Neuronal stem cell (in vitro differentiated cells): ENCODE measurements at regions not wholly inside any gene's neighbourhood (a gene's known extent, or its start where the extent isn't known, plus 50 kb on each side); places are given as distances from the start of the nearest gene placed in this dataset.

Experiments
- DNase-seq: peaks from one replicate; pipeline ENCODE4 v3.0.0-alpha.2; 2013; ENCODE audit warnings: low spot score
- H2AFZ ChIP-seq: one replicate; pipeline ENCODE4 v1.6.1; 2013; ENCODE audit warnings: mild to moderate bottlenecking, low read length, inconsistent platforms
- H2AK5ac ChIP-seq: 2 replicates; pipeline ENCODE4 v1.6.1; 2013; ENCODE audit warnings: low read depth, mild to moderate bottlenecking, inconsistent platforms, low read length, moderate library complexity, mixed read lengths
- H2BK120ac ChIP-seq: 2 replicates; pipeline ENCODE4 v1.6.1; 2013; ENCODE audit warnings: low read depth, mild to moderate bottlenecking, inconsistent platforms, low read length, moderate library complexity, mixed read lengths
- H2BK12ac ChIP-seq: one replicate; pipeline ENCODE4 v1.6.1; 2013; ENCODE audit warnings: low read length, inconsistent platforms
- H2BK15ac ChIP-seq: 2 replicates; pipeline ENCODE4 v1.6.1; 2013; ENCODE audit warnings: mild to moderate bottlenecking, low read length, inconsistent platforms, mixed read lengths
- H2BK5ac ChIP-seq: one replicate; pipeline ENCODE4 v1.6.1; 2013; ENCODE audit warnings: inconsistent platforms, mild to moderate bottlenecking, low read length, moderate library complexity
- H3K14ac ChIP-seq: one replicate; pipeline ENCODE4 v1.6.1; 2013; ENCODE audit warnings: low read length, inconsistent platforms
- H3K18ac ChIP-seq: 2 replicates; pipeline ENCODE4 v1.6.1; 2013; ENCODE audit warnings: low read length, inconsistent platforms
- H3K23ac ChIP-seq: 2 replicates; pipeline ENCODE4 v1.6.1; 2013; ENCODE audit warnings: low read depth, mild to moderate bottlenecking, mixed read lengths, low read length, inconsistent platforms; ENCODE audit not compliant: poor library complexity
- H3K27ac ChIP-seq: replicated peaks from 3 replicates; pipeline ENCODE4 v1.5.1; 2013; ENCODE audit warnings: low read length, inconsistent platforms
- H3K27me3 ChIP-seq, 3 experiments: 2 replicates each; pipeline ENCODE4 v1.6.1; 2013; ENCODE audit warnings: low read length in 3 of 3, mild to moderate bottlenecking in 2 of 3, inconsistent platforms in 1 of 3, low read depth in 1 of 3, mixed read lengths in 1 of 3, moderate library complexity in 1 of 3; ENCODE audit not compliant: control insufficient read depth in 3 of 3, insufficient read depth in 3 of 3
- H3K36me3 ChIP-seq, 2 donors: replicated peaks in 1 of 2; 2 replicates each; pipeline ENCODE4 v1.6.1; 2013; ENCODE audit warnings: low read length in 2 of 2; ENCODE audit not compliant: control insufficient read depth in 2 of 2, insufficient read depth in 2 of 2
- H3K4ac ChIP-seq: 2 replicates; pipeline ENCODE4 v1.6.1; 2013; ENCODE audit warnings: inconsistent platforms, mild to moderate bottlenecking, low read length, moderate library complexity
- H3K4me1 ChIP-seq, 2 donors: 1 replicate in 1 of 2; 2 replicates in 1 of 2; pipeline ENCODE4 v1.6.1; 2013; ENCODE audit warnings: low read length in 2 of 2, low read depth in 1 of 2; ENCODE audit not compliant: control insufficient read depth in 2 of 2, insufficient read depth in 1 of 2
- H3K4me2 ChIP-seq: one replicate; pipeline ENCODE4 v1.6.1; 2013; ENCODE audit warnings: mild to moderate bottlenecking, low read length, inconsistent platforms; ENCODE audit not compliant: insufficient read depth, poor library complexity, severe bottlenecking
- H3K4me3 ChIP-seq, 2 donors: 2 replicates each; pipeline ENCODE4 v1.5.1; 2013; ENCODE audit warnings: low read length in 2 of 2, mild to moderate bottlenecking in 2 of 2, inconsistent platforms in 1 of 2, moderate library complexity in 1 of 2
- H3K79me1 ChIP-seq: one replicate; pipeline ENCODE4 v1.6.1; 2013; ENCODE audit warnings: low read depth, mild to moderate bottlenecking, inconsistent platforms, low read length, moderate library complexity
- H3K9ac ChIP-seq: one replicate; pipeline ENCODE4 v1.6.1; 2013; ENCODE audit warnings: mild to moderate bottlenecking, low read depth, low read length, inconsistent platforms; ENCODE audit not compliant: poor library complexity
- H3K9me3 ChIP-seq, 2 donors: replicated peaks in 1 of 2; 2 replicates each; pipeline versions ENCODE3 to v1.6.1; 2013; ENCODE audit warnings: low read length in 2 of 2, mild to moderate bottlenecking in 2 of 2, inconsistent platforms in 1 of 2, low read depth in 1 of 2, mixed read lengths in 1 of 2, moderate library complexity in 1 of 2; ENCODE audit not compliant: control insufficient read depth in 2 of 2, insufficient read depth in 1 of 2
- H4K8ac ChIP-seq: one replicate; pipeline ENCODE4 v1.6.1; 2013; ENCODE audit warnings: low read depth, mild to moderate bottlenecking, inconsistent platforms, low read length, moderate library complexity
- H4K91ac ChIP-seq: one replicate; pipeline ENCODE4 v1.6.1; 2013; ENCODE audit warnings: low read length, low read depth, mild to moderate bottlenecking, inconsistent platforms; ENCODE audit not compliant: poor library complexity
- WGBS, 2 donors: extraction: QIAGEN DNeasy Blood & Tissue Kit; methylation state at CpG; one replicate each; pipeline ENCODE4 v1.1.7; 2013; ENCODE audit warnings: missing lambda C conversion rate in 2 of 2, mixed read lengths in 1 of 2; ENCODE audit not compliant: insufficient read length in 2 of 2, insufficient replicate concordance in 1 of 2; ENCODE audit errors: extremely low coverage in 2 of 2; 5-methylcytosine and 5-hydroxymethylcytosine counted together

- Histone ChIP-seq H3K27me3 (no peaks in the 10 kb centered on the region), H3K4me2 (no peak overlapping the region), H2BK15ac (no peak overlapping the region), H3K79me1 (no peaks in the 10 kb centered on the region), H3K23ac (no peak overlapping the region), H4K8ac (no peak overlapping the region), H3K4ac (no peak overlapping the region), H3K9ac (no peak overlapping the region), H3K18ac (no peak overlapping the region), H3K4me3 (no peak overlapping the region), H2BK5ac (no peak overlapping the region), H2BK120ac (no peak overlapping the region), H3K9me3 (peaks cover 0 to 9% of the 10 kb centered on the region in 2 donors), H3K36me3 (no peaks in the 10 kb centered on the region), H2AFZ (no peak overlapping the region), H3K14ac (no peak overlapping the region), H3K4me1 (no peaks in the 10 kb centered on the region), H3K27ac (no peak overlapping the region), H2AK5ac (no peak overlapping the region), H4K91ac (no peak overlapping the region), H2BK12ac (no peak overlapping the region)
- no peak for DNase-seq
- no CpG with 5 or more reads among the region's 2 CpGs for WGBS, 2 donors
Observed at GRCh38 chr15:94064676-94065313, 166.6 kb upstream of the MCTP2 start.

GRCh38 chr15:94061041-94061440 is 170.3 kb upstream of the MCTP2 start:
- Histone ChIP-seq H3K14ac (no peak overlapping the region), H3K9ac (no peak overlapping the region), H3K9me3 (no peaks in the 10 kb centered on the region), H3K27me3 (no peaks in the 10 kb centered on the region), H3K4me3 (no peak overlapping the region), H2AFZ (no peak overlapping the region), H2BK120ac (no peak overlapping the region), H3K18ac (no peak overlapping the region), H3K36me3 (no peaks in the 10 kb centered on the region), H2BK15ac (no peak overlapping the region), H4K8ac (no peak overlapping the region), H2AK5ac (no peak overlapping the region), H3K4me1 (peaks cover 0 to 7% of the 10 kb centered on the region in 2 donors), H2BK12ac (no peak overlapping the region), H3K23ac (no peak overlapping the region), H3K4me2 (no peak overlapping the region), H3K27ac (no peak overlapping the region), H3K79me1 (no peaks in the 10 kb centered on the region), H3K4ac (no peak overlapping the region), H2BK5ac (no peak overlapping the region), H4K91ac (no peak overlapping the region)
- WGBS, 2 donors = no CpG with 5 or more reads among the region's 3 CpGs
- DNase-seq = no peak

- Histone ChIP-seq H3K36me3 (no peaks in the 10 kb centered on the region), H4K8ac (no peak overlapping the region), H3K18ac (no peak overlapping the region), H3K4me1 (peaks cover 0 to 7% of the 10 kb centered on the region in 2 donors), H3K4me3 (no peak overlapping the region), H3K23ac (no peak overlapping the region), H2BK120ac (no peak overlapping the region), H2BK15ac (no peak overlapping the region), H2BK12ac (no peak overlapping the region), H3K14ac (no peak overlapping the region), H2AFZ (no peak overlapping the region), H3K27me3 (no peaks in the 10 kb centered on the region), H3K4ac (no peak overlapping the region), H2BK5ac (no peak overlapping the region), H3K9ac (no peak overlapping the region), H2AK5ac (no peak overlapping the region), H3K9me3 (no peaks in the 10 kb centered on the region), H4K91ac (no peak overlapping the region), H3K4me2 (no peak overlapping the region), H3K27ac (no peak overlapping the region), H3K79me1 (no peaks in the 10 kb centered on the region)
- DNase-seq = no peak
- no CpG with 5 or more reads among the region's 3 CpGs for WGBS, 2 donors
Observed at GRCh38 chr15:94059013-94059587, 172.3 kb upstream of the MCTP2 start.

GRCh38 chr15:94057305-94057704 is 174.1 kb upstream of the MCTP2 start:
- Histone ChIP-seq H4K91ac (no peak overlapping the region), H3K4me1 (peaks cover 5 to 13% of the 10 kb centered on the region in 2 donors), H3K23ac (no peak overlapping the region), H3K79me1 (no peaks in the 10 kb centered on the region), H3K9me3 (peaks cover 0 to 4% of the 10 kb centered on the region in 2 donors), H2AK5ac (no peak overlapping the region), H3K18ac (no peak overlapping the region), H2BK120ac (no peak overlapping the region), H3K27me3 (no peaks in the 10 kb centered on the region), H2BK12ac (no peak overlapping the region), H2BK15ac (no peak overlapping the region), H3K4me2 (no peak overlapping the region), H3K14ac (no peak overlapping the region), H3K36me3 (no peaks in the 10 kb centered on the region), H3K4me3 (no peak overlapping the region), H3K4ac (no peak overlapping the region), H3K9ac (no peak overlapping the region), H4K8ac (no peak overlapping the region), H2BK5ac (no peak overlapping the region), H2AFZ (no peak overlapping the region), H3K27ac (no peak overlapping the region)
- WGBS, 2 donors = no CpG with 5 or more reads among the region's 1 CpG
- DNase-seq = no peak
